ENCODE measurements at regions not wholly inside any gene's neighbourhood (a gene's known extent, or its start where the extent isn't known, plus 50 kb on each side); places are given as distances from the start of the nearest gene placed in this dataset.
"Not testable (repeated sequence)": the region's sequence is repeated elsewhere in the genome, so short reads cannot be mapped to it uniquely, and the experiment has no call there.

DNA sequence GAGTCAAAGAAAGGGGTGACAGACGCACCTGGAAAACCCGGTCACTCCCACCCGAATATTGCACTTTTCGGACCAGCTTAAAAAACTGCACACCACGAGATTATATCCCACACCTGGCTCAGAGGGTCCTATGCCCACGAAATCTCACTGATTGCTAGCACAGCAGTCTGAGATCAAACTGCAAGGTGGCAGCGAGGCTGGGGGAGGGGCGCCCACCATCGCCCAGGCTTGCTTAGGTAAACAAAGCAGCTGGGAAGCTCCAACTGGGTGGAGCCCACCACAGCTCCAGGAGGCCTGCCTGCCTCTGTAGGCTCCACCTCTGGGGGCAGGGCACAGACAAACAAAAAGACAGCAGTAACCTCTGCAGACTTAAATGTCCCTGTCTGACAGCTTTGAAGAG, 185.1 kb upstream of the CXADR start:
- CTCF ChIA-PET; POLR2A ChIA-PET; H3K4me1 ChIP-seq; H3K9me3 Mint-ChIP-seq (ENCODE audit: unreplicated experiment); intact Hi-C loops (cut with micrococcal nuclease; ENCODE audit: unreplicated experiment); H3K27ac Mint-ChIP-seq (ENCODE audit: unreplicated experiment); H3K27me3 ChIP-seq (replicated peaks; ENCODE audit: control insufficient read depth, insufficient read depth, low read length); H3K4me1 Mint-ChIP-seq (ENCODE audit: low read depth, unreplicated experiment); H3K36me3 Mint-ChIP-seq (ENCODE audit: insufficient read depth, unreplicated experiment); H3K9me3 ChIP-seq; DNase-seq; BruUV-seq (replicated peaks); H3K36me3 ChIP-seq (ENCODE audit: control insufficient read depth, insufficient read depth, low read length): not testable (repeated sequence)
- peak overlapping the region; percentile 75 for H3K4me3 Mint-ChIP-seq (ENCODE audit: unreplicated experiment)
- H3K27me3 Mint-ChIP-seq (ENCODE audit: insufficient read depth, unreplicated experiment): peaks cover 12% of the 10 kb centered on the region
- peak overlapping the region; percentile 22 for H3K4me3 ChIP-seq (ENCODE audit: low read depth, low read length)

DNA sequence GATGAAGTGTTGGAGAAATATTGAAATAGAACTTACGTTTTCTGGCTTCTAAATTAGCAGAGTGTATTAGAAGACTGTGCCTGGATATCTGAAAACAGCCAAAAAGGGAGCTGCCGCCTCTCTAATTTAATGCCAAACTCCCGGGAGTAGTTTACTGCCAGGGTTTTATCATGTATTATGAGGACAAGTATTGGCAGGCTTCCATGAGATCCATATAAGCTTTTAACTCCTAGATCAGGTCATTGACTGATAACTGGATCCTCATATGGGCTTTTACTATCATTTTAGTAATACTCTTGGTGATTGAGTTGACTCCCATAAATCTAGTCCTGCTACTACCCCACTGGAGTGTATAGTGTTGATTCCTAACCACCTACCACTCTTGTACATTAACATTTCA, 178.4 kb upstream of the CXADR start:
- H3K4me3 ChIP-seq (ENCODE audit: low read depth, low read length): no peak overlapping the region
- no peaks in the 10 kb centered on the region for H3K9me3 ChIP-seq
- Mint-ChIP-seq H3K9me3 (ENCODE audit: unreplicated experiment) (no peaks in the 10 kb centered on the region), H3K27me3 (ENCODE audit: insufficient read depth, unreplicated experiment) (peaks cover 4% of the 10 kb centered on the region), H3K36me3 (ENCODE audit: insufficient read depth, unreplicated experiment) (no peaks in the 10 kb centered on the region), H3K4me3 (ENCODE audit: unreplicated experiment) (no peak overlapping the region), H3K4me1 (ENCODE audit: low read depth, unreplicated experiment) (no peaks in the 10 kb centered on the region), H3K27ac (ENCODE audit: unreplicated experiment) (no peak overlapping the region)
- TF ChIP-seq, protein P1, sequence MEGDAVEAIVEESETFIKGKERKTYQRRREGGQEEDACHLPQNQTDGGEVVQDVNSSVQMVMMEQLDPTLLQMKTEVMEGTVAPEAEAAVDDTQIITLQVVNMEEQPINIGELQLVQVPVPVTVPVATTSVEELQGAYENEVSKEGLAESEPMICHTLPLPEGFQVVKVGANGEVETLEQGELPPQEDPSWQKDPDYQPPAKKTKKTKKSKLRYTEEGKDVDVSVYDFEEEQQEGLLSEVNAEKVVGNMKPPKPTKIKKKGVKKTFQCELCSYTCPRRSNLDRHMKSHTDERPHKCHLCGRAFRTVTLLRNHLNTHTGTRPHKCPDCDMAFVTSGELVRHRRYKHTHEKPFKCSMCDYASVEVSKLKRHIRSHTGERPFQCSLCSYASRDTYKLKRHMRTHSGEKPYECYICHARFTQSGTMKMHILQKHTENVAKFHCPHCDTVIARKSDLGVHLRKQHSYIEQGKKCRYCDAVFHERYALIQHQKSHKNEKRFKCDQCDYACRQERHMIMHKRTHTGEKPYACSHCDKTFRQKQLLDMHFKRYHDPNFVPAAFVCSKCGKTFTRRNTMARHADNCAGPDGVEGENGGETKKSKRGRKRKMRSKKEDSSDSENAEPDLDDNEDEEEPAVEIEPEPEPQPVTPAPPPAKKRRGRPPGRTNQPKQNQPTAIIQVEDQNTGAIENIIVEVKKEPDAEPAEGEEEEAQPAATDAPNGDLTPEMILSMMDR (IDR thresholded peaks at IDR 0.05; ENCODE audit: insufficient read depth in 1 of 2, low read depth in 1 of 2, low read length in 1 of 2, severe bottlenecking in 1 of 2, unreplicated experiment in 1 of 2): no peak
- no peaks in the 10 kb centered on the region for H3K4me1 ChIP-seq
- DNase-seq: no peak
- no peaks in the 10 kb centered on the region for H3K36me3 ChIP-seq (ENCODE audit: control insufficient read depth, insufficient read depth, low read length)
- ChIA-PET CTCF (no interaction called here), POLR2A (no interaction called here)
- H3K27me3 ChIP-seq (replicated peaks; ENCODE audit: control insufficient read depth, insufficient read depth, low read length): no peaks in the 10 kb centered on the region
- no TSS peak for BruUV-seq (replicated peaks)
- intact Hi-C loops (cut with micrococcal nuclease; ENCODE audit: unreplicated experiment): no loop called here

DNA sequence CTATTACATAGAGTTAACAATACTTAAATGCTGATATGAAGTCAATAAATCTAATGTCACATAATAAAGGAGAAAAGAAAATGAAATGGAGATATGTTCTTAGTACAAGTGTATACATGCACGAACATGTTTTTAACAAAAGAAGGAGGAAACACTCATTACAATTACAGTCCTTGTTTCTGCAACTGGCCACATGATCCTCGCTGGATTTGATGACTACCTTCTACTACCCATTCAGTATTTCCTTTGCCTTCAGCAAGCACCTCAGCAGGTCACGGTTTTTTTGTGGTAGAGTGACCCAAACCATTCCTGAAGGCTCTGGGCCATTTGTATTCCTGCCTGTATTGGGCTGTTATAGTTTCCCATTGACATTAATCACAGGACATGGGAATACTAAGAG, 172.8 kb upstream of the CXADR start:
- TF ChIP-seq, protein P1 (IDR thresholded peaks at IDR 0.05; ENCODE audit: insufficient read depth in 1 of 2, low read depth in 1 of 2, low read length in 1 of 2, severe bottlenecking in 1 of 2, unreplicated experiment in 1 of 2): no peak
- H3K36me3 ChIP-seq (ENCODE audit: control insufficient read depth, insufficient read depth, low read length): no peaks in the 10 kb centered on the region
- no TSS peak for BruUV-seq (replicated peaks)
- Mint-ChIP-seq H3K4me3 (ENCODE audit: unreplicated experiment) (no peak overlapping the region), H3K36me3 (ENCODE audit: insufficient read depth, unreplicated experiment) (no peaks in the 10 kb centered on the region), H3K27ac (ENCODE audit: unreplicated experiment) (no peak overlapping the region), H3K9me3 (ENCODE audit: unreplicated experiment) (no peaks in the 10 kb centered on the region), H3K27me3 (ENCODE audit: insufficient read depth, unreplicated experiment) (no peaks in the 10 kb centered on the region), H3K4me1 (ENCODE audit: low read depth, unreplicated experiment) (no peaks in the 10 kb centered on the region)
- no peaks in the 10 kb centered on the region for H3K27me3 ChIP-seq (replicated peaks; ENCODE audit: control insufficient read depth, insufficient read depth, low read length)
- no peaks in the 10 kb centered on the region for H3K4me1 ChIP-seq
- no peaks in the 10 kb centered on the region for H3K9me3 ChIP-seq
- H3K4me3 ChIP-seq (ENCODE audit: low read depth, low read length): no peak overlapping the region
- DNase-seq: no peak
- CTCF ChIA-PET: no interaction called here
- POLR2A ChIA-PET: no interaction called here
- intact Hi-C loops (cut with micrococcal nuclease; ENCODE audit: unreplicated experiment): no loop called here

DNA sequence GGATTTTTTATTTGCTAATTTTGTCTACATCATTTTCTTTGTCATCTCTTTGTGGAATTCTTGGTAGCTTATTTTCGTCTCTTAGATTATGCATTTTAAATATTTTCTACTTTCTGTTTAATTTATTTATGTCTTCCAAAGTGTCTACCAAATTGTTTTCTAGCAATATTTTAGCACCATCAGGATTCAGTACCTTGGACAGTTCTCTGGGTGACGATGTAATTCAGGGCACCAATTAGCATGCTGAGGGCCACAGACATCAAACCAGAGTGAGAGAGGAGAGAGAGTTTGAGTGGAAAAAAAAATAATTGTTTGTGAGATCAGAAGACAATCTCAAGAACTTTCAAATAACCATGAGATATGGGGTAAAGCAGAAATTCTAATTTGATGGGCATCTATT, 169.8 kb upstream of the CXADR start:
- CTCF ChIA-PET: no interaction called here
- H3K36me3 ChIP-seq (ENCODE audit: control insufficient read depth, insufficient read depth, low read length): no peaks in the 10 kb centered on the region
- TF ChIP-seq, protein P1 (IDR thresholded peaks at IDR 0.05; ENCODE audit: insufficient read depth in 1 of 2, low read depth in 1 of 2, low read length in 1 of 2, severe bottlenecking in 1 of 2, unreplicated experiment in 1 of 2): no peak
- Mint-ChIP-seq H3K27me3 (ENCODE audit: insufficient read depth, unreplicated experiment) (no peaks in the 10 kb centered on the region), H3K9me3 (ENCODE audit: unreplicated experiment) (no peaks in the 10 kb centered on the region), H3K27ac (ENCODE audit: unreplicated experiment) (no peak overlapping the region), H3K4me1 (ENCODE audit: low read depth, unreplicated experiment) (no peaks in the 10 kb centered on the region), H3K36me3 (ENCODE audit: insufficient read depth, unreplicated experiment) (no peaks in the 10 kb centered on the region), H3K4me3 (ENCODE audit: unreplicated experiment) (no peak overlapping the region)
- no TSS peak for BruUV-seq (replicated peaks)
- POLR2A ChIA-PET: no interaction called here
- no peaks in the 10 kb centered on the region for H3K4me1 ChIP-seq
- H3K4me3 ChIP-seq (ENCODE audit: low read depth, low read length): no peak overlapping the region
- DNase-seq: peak in 1 of 2 experiments; percentile 39
- no peaks in the 10 kb centered on the region for H3K27me3 ChIP-seq (replicated peaks; ENCODE audit: control insufficient read depth, insufficient read depth, low read length)
- intact Hi-C loops (cut with micrococcal nuclease; ENCODE audit: unreplicated experiment): no loop called here
- no peaks in the 10 kb centered on the region for H3K9me3 ChIP-seq
